ENCODE measurements at regions not wholly inside any gene's neighbourhood (a gene's known extent, or its start where the extent isn't known, plus 50 kb on each side); places are given as distances from the start of the nearest gene placed in this dataset.
"Not testable (repeated sequence)": the region's sequence is repeated elsewhere in the genome, so short reads cannot be mapped to it uniquely, and the experiment has no call there.

DNA sequence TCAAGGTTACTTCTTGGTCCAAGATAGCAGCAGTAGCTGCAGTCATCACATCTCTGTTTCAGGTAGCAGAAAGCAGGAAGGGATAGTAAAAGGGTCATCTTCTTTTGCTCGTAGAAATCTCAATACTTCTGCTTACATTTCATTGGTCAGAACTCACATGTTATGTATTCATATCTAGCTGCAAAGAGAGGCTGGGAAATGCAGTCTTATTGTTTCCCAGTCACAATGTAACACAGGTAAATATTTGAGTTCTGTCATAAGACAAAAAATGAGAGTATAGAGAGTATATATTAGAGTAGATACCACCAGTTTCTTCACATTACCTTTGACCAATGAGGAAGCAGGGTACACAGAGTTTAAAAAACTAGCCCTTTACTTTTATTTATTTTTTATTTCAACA is 132.4 kb upstream of the ITGA6 start:
- DNase-seq: no peak

DNA sequence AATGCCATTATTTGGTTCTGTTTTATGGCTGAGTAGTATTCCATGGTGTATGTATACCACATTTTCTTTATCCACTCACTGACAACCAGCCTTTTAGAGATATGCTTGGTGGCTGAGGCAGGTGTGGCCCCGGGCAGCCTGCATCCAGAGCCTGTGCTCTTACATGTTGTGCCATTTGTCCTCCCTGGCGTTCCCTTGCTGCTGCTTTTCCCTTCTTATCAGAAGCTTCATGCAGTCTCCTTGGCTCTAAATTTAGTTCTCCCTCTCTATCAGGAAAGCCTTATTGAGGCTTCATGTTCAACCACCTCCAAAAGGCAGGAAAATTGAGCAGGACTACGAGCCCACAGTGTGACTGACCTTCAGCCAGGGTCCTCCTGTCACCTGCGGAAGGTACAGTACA is 131.7 kb upstream of the ITGA6 start:
- DNase-seq: no peak

DNA sequence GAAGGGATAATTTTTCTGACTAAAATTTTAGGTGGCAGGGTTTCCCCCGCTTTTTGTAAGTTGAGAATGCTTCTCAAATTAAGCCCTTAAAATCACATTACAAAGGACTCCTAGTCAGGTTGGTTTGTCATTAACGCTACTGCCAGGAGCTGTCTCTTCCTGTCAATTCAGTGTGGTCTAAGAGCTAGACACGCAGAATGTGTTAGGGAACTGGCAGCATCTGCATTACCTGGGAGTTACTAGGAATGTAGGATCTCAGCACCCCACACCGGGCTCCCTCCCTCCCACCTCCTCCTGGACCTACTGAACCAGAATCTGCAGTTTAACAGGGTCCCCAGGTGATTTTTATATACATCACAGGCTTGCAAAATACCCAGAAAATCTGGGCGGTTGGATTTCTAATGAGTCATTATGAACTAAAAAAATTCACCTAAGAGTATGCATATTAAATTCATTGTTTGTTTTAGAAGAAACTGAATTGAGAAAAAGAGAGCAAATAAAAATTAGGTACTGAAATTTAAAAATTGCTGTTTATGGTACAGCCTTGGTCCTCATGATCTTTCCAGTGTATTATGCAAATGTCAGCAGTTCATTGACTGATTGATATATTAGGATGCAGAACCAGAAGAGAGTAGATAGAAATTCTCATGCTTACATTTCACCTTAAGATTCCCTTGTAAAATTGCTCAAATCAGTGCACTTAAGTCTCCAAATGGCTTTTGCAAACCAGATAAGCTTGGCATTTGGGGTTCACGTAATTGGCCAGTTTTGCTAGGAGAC is 130.9 kb upstream of the ITGA6 start:
- DNase-seq: no peak

DNA sequence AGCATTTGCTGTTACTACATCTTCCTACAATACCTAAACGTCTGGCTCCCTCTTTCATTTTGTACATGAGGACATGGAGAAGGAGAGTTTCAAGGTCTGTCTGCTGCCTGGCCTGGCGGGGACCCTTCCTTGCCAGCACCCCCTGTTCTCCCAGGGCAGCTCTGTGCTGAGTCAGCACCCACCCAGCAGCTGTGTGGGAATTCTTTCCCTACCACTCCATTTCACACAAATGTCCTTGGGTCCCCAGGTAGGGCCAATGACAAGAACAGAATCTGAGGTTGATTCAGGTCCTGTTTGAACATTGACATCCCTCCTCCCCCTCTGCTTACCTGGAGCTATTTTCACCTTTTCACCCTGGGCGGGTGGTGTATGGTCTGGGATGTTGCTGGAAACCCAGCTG is 129.9 kb upstream of the ITGA6 start:
- DNase-seq: no peak

DNA sequence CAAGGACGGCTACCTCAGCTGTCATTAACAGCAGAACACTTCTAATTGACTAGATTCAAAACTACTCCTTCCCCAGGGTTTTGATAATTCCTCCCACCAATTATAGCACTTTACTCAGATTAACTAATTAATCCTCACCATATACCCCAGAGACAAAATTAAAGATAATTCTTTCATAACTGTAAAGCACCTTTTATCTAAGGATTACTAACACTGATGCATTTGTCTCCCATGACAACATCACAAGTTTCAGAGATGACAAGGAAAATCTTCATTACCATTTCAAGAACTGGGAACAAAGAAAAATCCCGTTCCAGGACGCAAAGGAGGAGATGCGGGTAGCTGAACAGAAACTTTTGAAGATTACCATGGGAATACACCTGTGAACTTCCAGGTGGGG is 129.4 kb upstream of the ITGA6 start:
- no peak for DNase-seq

DNA sequence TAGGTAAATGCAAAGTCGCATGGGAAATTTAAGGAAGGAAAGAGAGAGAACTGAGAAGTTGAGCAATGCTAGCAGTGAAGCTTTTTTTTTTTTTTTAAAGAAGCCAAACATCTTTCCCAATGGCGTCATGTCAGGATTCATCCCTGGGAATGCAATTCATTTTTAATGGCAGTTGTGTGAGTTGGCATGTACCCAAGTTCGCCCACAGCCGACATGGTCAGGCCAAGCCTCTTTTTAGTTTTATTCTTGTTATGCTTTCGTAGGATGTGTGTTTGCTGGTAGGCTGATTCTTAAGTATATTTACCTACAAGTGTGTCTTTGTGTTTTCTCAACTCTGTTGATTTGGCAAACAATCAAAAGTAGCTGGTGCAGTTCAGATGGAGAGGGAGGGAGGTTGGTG is 127.6 kb upstream of the ITGA6 start:
- DNase-seq: no peak

DNA sequence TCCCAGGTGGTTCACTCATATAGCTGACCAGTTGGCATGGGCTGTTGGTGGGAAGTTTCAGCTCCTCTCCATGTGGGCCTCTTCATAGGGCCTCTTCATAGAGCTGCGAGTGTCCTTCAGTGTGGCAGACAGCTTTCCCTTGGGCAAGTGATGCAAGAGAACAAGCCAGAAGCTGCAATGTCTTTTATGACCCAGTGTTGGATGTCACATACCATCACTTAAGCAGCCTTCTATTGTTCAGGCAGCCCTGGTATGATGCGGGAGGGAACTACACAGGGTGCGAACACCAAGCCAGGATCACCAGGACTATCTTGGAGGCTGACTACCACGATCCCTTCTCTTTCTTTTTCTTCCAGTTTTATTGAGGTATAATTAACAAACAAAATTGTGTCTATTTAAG is 126.5 kb upstream of the ITGA6 start:
- no peak for DNase-seq

DNA sequence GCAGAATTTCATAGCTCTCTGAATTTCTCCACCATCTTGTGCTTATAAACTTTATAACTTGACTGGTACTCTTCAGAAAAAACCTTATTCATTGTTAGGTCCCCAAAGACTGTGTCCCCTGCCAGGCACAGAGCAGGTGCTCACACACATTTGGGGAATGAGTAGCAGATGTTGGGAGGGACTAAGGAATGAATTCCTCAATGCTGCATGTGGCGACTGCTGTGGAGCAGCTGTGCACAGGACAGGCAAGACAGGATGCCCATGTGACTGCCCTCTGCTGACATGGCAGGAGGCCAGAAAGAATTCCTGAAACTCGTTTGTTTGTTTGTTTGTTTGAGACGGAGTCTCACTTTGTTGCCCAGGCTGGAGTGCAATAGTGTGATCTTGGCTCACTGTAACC is 122.3 kb upstream of the ITGA6 start:
- no peak for DNase-seq

DNA sequence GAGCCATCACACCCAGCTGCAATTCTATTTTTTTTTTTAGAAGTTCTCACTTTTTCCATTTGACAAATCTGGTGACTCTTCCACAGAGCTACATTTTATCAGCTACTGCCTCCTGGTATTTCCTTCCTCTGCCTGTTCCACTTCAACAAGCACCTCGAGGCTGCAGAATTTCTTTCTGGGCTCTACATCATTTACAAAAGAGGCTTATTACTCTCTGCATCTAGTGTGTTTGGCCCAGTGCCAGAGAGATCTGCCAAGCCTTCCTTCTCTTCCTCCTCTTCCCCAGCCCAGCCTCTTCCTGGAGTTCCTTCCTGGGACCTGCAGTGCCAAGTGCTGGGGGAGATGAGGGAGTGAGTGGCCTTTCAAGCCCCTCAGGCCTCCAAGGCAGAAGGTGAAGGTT is 119.6 kb upstream of the ITGA6 start:
- DNase-seq: no peak

DNA sequence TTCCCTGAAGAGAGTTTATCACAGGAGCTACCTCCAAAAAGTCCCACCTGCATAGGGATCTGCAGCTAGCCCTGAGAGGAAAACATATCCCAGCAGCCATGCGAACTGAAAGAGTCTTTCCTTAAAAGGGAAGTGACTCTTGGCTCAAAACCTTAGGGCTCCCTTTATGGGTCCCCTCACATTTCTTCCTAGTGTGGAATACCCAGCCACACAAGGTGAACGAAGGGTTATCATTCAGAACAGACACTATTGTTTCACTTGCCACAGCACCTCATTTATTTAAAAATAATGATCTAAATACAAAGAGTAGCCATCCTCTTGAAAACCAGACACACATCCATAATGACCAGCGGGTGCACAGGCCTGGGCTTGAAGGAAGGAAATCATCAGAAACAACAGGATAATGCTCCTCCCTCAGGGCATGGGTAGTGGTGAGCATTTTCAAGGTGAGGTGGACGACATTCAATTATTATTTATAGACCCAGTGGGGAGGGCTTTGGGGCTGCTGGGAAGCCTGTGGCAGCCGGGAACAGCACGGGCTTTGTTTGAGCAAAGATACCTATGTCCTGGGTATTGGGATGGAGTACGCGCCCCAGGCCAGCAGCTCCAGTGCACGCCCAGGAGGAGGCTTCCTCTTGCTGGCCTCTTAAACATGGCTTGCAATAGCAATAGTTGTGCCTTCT is 119.0 kb upstream of the ITGA6 start:
- DNase-seq: no peak

DNA sequence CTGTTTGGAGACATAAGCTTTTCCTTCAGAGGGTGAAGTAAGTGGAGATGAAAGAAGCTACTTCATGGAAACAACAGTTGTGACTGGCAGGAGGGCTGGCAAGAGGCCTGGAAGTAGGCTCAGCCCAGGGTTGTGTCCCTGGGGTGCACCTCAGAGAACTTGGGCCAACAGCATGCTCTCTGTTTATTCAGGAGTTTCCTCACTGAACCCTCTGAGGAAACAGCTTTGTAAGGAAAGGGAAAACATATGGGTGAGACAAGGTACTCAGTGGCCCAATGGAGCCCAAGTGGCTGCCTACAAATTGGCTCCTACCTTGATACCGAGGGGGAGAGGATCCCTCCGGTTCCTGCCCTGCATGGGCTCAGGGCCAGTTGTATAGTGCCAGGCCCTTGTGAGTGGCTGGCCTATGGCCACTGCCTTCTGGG is 115.5 kb upstream of the ITGA6 start:
- no peak for DNase-seq

DNA sequence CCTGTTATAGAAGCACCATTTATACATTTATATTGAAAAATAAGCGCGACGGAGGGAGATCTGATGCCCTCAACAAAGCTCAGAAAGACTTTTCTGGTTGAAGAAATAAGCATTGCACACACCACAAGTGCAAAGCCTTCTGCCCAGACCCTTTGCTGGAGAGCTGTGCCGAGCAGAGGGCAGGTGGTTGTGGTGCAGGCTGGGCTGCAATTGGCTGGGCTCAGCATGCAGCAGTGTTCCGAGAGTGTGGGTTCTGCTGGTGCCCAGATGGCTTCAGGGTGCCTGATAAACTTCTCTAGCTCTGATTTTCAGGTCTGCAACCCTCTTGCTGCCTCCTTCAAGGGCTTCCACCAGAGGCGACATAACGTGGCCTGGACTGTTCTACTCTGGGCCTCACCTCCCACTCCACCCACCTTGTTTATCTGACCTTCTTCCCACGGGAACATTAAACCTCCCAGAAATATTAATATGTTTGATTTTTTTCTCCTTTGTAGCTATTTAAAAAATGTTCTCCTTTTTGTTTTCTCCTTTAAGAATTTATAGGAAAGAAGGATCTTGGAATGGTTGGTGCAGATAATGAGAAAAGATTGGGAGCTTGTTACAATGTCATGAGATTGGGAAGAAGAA is 113.6 kb upstream of the ITGA6 start:
- DNase-seq: no peak

DNA sequence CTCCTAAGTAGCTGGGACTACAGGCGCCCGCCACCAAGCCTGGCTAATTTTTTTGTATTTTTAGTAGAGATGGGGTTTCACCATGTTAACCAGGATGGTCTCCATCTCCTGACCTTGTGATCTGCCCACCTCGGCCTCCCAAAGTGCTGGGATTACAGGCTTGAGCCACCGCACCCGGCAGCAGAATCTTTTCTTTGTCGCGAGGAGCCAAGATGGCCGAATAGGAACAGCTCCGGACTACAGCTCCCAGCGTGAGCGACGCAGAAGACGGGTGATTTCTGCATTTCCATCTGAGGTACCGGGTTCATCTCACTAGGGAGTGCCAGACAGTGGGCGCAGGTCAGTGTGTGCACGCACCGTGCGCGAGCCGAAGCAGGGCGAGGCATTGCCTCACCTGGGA is 112.3 kb upstream of the ITGA6 start:
- not testable (repeated sequence) for DNase-seq

DNA sequence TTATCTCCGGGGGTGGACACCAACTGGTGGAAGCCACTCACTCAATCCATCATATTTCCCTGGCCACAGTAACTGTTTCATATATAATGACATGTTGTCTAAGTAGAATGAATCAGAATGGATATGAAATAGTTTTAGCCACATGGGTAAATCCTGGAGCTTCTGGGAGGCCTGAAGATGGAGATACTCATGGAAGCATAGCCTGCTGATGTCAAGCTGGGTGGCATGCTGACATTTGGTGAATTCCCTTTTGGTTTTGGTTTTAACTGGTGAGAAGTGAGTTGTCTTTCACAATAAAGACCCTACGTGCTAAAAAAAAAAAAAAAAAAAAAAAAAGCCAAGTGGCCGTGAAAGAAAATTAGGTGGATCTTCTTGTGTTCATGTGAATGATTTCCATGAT is 105.3 kb upstream of the ITGA6 start:
- no peak for DNase-seq

DNA sequence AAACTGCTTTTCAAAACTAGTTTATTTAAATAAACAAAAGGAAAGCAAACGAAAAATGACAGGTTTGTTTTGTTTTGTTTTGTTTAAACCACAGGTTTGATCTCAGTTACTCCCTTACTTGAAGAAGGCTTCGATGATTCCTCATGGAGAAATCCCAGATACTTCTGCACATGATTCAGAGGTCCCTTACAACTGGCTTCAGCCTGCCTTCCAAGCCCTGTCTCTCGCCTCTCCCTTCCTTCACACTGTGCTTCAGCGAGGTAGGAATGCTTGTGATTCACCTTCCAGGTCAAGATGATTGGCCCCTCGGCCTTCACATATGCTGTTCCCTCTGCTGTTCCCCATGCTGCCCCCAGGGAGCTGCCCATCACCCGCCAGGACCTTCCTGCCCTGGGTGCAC is 104.1 kb upstream of the ITGA6 start:
- no peak for DNase-seq

DNA sequence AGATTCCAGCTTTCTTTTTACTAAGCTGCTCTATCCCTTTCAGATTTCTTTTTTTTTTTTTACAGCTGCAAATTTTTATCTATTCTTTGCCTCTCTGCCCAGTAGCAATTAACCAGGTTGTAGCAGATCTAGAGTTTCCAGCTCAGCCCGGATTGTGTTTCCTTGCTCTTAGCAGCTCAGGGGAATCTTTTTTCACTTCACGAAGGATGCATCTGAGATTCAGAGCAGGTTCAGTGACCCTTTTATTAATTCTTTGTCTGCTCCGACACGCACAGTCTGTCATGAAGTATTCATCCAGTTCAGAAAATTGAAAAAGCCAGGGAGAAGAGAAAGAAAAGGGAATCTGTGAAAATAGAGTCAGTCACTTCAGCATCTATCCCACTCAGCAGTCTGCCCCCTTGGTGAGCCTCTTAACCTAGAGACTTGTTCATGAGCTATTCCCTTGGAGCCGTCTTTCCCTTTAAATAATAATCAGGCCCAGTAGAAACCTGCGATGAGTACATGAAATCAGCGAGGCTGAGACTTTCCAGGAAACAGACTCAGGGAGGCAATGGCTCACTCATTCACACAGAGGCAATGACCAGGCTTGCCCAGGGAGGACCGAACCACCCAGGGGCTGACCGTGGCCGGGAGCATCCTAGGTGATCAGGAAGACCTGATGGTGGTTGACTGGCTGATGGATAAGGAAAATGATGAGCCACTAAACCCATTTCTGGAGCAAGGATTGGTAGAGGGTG is 103.4 kb upstream of the ITGA6 start:
- no peak for DNase-seq

DNA sequence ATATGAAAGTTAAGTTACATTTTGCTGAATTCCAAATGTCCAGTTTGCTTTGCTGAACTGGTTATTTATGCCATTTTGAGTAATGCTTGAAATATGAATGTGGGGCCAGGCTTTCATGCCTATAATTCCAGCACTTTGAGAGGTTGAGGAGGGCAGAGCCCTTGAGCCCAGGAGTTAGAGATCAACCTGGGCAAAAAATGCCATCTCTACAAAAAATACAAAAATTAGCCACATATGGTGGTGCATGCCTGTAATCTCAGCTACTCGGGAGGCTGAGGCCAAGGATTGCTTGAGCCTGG is 101.2 kb upstream of the ITGA6 start:
- DNase-seq: no peak

DNA sequence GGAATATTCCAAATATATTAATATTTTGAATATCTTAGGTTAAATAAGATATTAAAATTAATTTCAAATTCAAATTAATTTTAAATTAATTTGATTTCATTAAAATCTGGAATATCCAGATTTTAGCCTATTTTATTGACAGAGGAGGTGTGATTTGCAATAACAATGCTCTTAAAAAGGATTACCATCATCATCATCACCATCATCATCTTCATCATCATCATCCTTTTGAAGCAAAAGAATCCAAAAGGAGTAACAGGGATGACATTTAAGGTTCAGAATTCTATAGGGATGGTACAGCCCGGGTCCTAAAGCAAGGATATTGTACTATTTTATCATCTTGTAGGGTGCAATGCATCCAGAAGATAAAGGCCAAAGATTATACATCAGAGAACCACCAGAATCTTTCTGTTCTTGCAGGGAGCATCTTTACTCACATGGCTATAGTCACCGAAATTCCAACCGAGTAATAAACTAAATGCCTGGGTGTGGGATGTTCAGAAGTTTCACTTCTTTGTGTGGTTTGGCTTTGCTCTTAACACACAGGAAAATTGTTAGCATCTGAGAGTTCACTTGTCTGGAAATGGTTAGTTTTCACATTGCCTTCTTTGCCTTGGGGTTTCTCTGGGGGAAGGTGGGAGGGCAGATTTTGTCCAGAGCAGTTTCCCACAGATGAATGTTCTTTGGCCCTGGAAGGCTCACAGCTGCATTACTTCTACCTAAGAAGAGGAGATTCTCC is 99.1 kb upstream of the ITGA6 start:
- no peak for DNase-seq

DNA sequence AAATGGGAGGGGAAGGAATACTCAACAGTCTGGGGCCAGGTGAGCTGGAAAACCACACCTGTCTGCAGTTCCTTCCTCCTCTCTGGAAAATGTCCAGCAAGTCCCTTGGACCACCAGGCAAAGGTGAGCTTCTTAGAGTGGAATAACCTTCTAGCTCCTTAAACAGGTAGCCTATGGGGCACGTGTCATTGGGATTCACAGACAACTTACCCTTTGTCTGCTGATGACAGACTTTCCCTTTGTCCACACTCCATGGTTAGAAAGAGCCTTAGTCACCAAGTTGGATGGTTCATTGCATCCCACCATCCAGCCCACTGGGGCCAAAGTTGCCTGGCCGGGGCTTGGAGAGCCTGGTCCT is 98.0 kb upstream of the ITGA6 start:
- DNase-seq: no peak

DNA sequence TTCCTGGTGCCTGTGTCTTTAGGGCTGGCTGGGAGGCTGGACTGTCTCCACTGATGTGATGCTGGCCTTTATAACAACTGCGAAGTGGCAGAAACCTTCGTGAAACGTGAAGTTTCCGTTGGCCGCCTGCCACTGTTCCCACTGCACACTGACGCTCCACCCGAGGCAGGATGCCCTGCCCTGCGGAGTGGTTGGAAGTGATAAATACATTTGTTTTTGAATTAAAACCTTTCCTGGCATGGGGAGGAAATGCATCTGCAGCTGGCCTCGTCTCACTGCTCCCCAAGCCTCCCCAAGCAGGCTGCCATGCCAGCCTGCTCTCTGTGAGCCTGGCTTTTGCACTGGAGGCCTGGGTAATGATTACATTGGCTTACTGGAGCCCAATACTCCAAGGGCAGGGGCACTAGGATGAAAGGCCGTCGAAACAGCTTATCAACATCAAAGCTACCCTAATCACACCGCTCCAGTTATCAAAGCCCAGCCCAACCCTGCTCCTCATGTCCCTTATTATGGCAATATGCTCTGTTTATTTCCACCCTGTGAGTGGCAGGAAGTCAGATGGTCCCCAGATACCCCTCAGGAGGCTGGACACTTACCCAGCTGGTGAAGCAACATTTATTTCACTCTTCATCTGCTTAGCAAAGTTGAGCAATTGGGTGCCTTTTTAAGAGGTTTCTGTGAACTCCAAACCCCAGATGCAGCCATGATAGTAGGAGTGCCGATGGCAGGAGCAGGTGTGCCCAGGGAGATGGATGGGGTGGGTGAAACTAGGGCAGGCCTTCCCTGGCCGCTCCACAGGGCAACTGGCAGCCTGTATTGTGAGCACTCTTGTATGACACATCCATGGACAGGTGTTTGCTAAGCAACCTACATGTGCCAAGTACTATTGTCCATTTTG is 97.4 kb upstream of the ITGA6 start:
- DNase-seq: no peak

DNA sequence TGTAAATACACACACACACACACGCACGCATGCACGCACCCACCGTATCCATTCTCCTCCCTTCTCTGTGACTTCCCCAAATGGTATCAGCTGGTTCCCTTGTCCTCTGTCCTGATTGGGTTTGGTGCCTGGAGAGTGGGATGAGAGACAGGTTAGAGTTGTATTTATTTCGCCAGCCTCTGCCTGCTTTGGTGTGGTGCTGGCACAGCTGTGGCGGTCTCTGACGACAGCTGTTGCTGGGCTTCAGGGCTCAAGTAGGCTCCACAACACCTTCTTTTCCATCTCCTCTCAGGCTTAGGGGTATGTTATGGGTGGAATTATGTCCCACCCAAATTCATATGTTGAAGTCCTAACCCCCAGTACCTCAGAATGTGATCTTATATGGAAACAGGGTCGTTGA is 94.9 kb upstream of the ITGA6 start:
- no peak for DNase-seq
